ENCODE measurements at regions not wholly inside any gene's neighbourhood (a gene's known extent, or its start where the extent isn't known, plus 50 kb on each side); places are given as distances from the start of the nearest gene placed in this dataset.

DNA sequence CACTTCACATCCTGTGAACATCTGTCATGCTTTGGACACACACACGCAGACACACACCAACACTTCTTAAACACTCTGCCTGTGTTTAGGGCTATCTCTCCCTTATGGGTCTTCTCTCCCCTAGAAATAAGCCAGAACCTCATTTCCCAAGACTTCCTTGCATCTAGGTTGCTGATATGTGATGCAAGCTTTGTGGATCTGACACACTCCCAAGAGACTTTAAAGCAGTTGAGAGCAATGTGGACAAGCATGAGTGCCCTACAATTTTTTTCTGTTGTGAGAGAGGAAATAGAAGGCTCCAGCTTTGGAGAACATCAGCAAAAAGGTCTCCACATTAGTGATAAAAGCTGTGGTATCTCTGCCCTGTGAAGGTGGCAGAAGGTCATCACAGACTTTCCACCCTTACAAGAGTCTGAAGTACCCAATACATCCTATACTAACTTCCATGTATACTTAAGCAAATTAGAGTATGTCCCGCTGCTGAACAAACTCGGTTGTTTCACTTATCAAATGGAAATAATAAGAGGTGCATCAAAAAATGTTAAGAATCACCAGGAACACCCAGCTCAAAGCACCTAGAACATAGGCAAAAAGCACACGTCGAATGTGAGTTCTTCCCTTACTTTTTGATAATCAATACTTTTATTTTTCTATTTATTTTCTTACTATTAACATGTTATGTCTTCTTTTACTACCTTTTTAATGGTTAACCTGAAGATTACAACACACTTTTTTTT lies 267.6 kb downstream of the SETD4 start:
- no peak for DNase-seq

DNA sequence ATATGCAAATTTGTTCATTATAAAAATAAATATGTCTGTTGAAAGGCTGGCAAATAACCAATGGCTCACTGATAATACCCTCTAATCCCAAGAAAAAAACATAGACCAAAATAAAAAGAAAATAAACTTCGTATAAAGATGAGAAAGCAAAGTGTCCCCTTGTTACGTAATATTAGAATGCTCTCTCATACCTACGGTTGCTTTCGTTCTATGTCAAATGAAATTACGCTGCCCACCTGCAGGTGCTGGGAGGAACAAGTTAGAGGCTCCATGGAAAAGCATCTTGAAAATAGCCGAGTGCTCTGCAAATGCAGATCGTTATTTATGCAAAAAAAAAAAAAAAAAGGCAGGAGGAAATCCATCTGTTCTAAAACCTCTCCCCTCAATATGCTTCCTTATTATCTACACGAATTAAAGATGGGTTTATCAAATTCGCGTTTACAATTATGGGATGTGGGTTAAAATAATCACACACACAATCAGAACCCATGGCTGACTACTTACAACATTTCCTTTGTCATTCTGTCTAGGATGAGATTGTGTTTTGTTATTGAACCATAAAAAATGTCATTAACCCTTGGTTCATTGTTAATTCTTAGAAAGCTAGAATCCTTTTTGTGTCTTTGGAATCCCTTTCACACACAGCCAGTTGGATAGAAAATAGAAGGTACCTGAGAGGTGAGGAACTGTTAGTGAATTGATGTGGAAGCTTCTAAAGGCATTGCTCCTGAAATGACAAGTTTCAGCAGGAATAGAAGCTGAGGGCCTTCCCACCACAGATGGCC lies 268.6 kb downstream of the SETD4 start:
- no peak for DNase-seq

DNA sequence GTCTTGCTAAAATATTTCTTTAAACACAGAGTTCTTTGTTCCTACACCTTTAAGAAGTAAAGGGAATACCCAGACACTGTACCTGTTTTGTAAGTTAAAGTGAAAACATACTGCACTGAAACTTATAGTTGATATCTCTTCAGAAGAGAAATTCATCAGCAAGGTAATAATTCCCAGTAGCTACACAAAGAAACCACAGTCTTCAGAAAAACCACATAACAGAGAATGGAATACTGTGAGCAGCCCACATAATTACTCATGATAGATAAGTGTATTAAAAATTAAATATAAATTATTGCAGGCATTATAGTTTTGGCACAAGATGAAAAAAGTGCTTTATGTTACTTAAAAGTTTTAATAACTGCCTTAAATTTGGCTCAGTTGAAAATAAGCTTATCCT lies 276.6 kb downstream of the SETD4 start:
- no peak for DNase-seq

DNA sequence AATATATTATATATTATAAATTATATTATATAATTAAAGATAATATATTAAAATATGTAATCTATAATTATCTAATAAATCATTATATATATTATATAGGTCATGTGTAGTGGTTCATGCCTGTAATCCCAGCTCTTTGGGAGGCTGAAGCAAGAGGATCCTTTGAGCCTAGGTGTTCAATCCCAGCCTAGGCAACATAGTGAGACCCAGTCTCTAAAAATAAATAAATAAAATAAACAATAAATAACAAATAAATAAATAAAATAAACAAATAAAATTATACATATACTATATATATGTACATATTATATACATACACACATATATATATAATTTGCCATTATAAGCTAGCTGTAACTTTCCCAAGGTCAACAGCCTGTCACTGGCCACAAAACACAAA lies 277.7 kb downstream of the SETD4 start:
- DNase-seq = no peak

DNA sequence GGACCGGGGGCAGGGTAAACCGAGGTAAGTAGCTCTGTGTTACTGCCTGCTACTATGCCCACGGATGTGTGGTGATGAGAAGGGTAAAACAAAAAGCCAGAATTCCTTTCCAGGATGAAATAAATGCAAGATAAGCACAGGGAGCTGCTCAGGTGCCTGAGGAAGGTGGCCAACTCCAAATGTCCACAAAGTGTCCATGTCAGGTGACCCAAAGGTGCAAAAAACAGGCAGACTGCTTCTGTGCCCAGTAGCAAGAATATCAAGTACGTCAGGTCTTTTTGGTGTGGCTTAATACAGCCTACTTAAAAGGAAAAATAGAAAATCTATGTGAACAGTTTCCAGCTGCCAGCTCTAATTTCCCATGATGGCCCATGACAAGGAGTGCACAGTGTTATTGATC lies 279.3 kb downstream of the SETD4 start:
- no peak for DNase-seq

DNA sequence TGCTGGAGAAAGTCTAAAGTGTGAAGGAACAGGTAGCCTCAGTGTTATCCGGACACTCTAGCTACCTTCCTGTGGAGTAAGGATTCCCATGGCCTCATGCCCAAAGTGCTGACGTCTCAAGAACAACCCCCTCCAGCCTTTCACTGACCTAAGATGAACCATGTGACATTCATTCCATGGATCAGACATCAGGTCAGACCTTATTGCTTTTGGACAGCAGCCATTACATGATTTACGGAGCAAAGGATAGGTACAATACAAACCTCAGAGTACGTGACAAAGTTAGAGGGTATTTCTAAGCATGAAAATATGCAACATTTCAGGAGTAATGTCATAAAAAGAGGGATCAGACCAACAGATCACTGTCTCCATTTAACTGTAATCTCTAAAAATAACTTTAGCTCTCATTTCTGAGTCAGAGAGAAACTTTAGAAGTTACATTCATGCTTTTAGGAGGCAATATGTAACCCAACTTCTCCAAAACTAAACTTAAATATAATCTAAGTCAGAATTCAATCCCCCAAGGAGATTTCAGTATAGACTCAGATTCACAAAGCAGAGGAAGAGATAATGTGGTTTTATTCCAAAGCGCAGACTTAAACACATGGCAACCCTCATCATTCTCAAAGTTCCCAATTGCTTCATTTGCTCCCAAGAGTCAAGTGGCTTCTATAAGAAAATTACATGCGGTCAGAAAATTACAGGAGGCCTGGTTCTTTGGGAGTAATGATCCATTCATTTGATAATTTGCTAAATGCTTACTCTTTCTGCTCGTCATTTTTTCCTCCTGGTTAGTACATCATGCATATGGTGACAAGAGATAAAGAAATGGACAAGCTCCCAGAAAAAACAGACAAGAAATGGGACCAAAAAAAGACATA lies 280.4 kb downstream of the SETD4 start:
- no peak for DNase-seq

DNA sequence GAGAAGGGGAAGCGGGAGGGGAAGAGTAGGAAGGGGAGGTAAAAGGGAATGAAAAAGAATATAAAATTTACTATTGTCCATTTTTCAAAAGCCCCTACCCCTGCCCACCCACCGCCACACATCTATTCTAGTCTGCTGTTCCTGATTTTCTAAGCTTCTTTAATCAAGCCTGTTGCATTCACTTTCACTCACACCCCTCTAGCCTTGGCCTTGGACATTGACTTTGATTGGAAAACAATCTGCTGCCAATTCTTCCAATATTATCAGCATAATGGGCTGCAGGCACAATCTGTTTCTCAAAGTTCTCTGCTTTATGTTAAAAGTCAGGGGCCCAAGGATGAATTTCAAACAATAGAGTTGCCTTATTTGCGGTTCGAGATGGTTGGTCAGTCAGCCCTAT lies 281.2 kb downstream of the SETD4 start:
- DNase-seq = no peak

DNA sequence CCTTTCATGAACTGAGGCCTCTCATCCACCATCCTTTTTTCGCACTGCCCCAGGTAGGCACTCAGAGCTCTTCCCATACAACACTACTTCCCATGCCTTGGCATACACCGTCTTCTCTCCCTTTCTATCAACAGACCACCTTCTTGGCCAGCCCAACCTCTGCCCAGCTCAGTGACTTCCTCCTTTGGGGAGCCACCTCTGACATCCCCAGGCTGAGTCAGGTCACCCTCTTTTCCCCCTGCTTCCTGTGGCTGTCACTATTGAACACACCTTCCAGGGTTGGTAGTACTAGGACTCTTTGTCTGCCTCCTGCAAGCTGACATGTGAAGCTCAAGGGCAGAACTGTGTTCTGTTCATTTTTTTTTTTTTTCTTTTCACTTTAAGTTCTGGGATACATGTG lies 283.2 kb downstream of the SETD4 start:
- DNase-seq = no peak

DNA sequence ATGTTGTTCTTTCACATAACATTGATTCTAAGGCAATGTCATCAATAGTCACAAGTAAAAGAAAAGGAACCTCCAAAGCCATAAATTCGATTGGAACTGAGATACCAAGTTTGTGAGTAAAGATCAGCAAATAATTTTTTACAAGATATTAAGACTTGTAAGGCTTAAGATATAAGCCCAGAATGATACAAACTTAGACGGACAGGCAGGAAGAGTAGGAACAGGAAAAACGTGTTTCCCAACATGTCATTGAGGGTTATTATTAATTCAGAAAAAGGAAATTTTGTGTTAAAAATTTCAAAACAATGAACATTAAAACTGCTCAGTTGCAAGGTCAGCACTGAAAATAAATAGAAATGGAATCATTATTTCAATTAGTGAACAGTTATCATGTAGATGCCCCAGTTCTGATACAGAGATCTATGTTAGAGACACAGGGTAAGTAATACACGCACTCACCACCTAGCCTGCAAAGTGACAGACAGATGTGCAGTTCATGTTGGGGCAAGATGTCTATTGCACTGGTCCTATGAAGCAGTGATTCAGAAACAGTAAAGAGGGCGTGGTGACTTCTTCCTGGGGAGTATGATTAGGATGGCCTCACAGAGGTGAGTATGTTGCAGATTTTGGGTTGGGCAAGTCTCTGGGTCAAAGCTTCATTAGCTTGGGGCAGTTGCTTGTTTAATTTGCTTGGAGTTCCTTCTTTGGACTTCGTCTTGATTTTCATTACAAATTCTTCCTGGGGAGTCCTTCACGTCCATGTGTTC lies 284.4 kb downstream of the SETD4 start:
- no peak for DNase-seq

DNA sequence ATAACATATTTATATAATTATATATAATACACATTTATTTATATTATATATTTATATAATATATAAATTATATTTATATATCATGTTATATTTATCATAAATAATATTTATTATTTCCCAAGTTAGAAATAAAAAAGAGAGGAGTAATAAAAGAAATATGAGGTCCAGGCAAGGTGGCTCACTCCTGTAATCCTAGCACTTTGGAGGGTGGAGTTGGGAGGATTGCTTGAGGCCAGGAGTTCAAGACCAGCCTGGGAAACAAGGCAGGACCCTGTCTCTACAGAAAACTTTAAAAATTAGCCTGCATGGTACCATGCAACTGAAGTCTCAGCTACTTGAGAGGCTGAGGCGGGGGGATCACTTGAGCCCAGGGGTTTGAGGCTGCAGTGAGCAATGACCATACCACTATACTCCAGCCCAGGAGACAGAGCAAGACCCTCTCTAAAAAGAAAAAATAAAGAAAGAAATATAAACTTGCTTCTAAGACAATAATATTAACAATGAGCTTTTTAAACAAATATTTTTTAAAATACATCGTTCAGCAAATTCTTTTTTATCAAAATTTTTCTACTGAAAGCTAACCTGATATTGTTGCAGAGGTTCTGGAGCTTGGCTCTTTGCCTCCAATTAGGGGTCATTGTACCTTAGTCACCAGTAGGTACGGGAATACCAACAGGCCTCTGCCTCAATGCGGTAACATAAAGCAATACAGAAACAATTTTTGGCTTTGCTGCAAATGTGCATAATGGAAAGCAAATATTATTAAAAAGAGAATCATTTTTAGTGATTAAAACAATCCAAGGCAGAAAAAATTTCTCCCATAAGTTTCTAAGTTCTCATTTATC lies 290.0 kb downstream of the SETD4 start:
- DNase-seq = no peak

DNA sequence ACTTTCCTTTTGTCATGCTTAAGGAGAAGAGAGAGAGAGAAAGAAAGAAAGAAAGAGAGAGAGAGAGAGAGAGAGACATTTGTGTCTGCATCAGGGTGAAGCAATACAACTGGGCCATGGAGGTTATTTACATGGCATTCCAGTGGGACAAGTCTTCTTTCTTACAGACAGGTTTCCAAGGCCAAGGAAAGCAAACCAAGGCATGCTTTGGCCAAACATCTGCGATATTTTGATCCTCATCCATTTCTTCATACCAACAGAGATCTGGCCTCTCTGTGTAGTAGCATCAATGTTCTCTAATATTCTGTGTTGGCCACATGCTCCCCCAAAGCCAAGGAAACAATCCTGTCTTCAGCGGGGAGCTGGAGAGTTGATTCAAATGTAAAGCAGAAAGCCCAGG lies 292.1 kb downstream of the SETD4 start:
- DNase-seq = no peak

DNA sequence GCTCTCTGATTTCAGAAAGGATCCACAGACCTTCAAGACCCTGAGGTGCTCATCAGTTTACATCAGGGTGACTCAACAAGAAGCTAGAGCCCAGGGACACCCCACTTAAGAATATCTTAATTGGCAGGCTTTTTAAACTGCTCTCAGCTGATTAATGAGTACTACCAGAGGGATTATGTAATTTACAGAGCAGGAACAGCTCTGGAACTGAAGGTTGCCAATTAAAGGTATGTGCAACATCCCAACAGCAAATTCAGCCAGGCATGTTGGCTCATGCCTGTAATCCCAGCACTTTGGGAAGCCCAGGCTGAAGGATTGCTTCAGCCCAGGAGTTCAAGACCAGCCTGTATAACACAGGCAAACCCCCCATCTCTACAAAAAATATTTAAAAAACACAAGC lies 295.7 kb downstream of the SETD4 start:
- DNase-seq = no peak

DNA sequence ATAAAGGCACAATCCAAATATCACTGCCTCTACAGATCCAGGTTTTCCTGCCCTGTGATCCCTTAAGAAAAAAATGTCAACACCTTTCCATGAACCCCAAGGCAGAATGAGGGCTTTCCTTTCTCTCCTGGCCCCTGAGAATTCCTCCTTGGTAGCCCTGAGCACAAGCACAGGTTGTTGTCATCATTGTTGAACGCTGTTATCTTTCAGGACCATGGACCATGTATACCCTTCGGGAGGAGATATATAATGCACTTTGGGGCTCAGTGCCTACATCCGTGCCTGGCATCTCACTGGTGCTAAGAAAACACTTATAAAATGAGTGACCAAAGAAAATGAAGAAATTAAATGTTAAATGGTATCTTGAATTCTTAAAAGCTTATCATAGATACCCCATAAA lies 296.2 kb downstream of the SETD4 start:
- no peak for DNase-seq

DNA sequence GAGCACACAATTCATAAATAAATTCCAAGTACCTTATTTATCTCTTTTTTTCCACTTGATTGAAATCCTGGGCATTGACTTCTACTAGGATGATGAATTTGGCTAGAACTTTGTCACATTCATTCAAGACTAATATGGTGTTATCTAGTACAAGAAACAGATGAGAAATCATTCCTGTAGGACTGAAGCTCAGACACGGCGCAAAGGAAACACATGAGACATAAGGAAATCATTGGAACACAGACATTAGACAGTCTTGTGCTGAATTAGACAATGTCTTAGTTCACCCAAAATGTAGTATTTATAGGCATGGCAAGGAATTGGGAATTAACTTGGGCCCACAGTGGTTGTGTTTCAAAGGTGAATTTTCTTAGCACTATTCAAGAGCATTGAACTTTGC lies 305.7 kb downstream of the SETD4 start:
- no peak for DNase-seq

DNA sequence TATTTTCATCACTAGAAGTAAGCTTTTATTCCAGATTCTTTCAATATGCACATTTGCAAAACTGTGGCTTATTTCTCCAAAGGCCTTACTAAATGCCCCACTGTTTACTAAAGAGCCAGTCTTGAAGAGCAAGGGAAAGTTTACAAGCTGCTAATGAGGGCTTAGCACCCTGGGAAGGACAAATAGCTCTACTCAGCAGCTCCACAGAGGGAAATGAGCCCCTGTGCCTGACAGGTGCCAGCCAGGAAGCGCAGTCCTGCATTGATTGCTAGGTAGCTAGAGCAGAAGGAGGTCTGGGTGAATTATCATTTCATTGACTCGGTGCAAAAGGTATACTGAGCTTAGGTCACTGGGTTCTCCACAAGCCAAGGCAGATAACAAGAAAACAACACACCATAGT lies 307.0 kb downstream of the SETD4 start:
- no peak for DNase-seq

DNA sequence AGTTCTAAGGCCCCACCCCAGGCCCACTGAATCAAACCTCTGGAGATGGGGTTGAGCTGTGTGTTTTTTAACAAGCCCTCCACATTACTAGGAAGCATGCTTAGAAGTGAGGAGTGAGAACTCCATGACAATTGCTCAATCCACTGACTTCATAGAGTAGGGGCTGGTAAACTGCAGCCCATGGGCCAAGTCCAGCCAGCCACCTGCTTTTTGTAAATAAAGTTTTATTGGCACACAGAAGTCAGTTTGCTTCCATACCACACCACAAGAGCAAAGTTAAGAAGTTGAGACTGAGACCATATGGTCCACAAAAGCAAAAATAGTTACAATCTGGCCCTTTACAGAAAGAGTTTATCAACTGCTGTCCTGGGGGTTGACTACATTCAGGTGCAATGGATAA lies 309.2 kb downstream of the SETD4 start:
- DNase-seq = no peak

DNA sequence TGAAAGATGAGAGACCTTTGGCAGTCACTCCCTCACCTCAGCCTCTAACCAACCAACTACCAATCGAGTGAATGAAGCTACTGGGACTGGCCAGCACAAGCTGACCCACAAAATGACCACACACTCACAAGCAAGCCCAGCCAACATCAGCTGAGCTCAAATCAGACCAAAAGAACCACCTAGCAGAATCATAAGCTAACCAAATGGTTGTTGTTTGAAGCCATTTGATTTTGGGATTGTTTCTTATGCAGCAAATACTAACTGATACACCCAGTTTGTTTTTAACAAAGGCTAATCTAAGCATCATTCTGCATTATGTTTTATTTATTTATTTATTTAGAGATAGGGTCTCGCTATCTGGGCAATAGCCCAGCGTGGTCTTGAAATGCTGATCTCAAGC lies 310.4 kb downstream of the SETD4 start:
- no peak for DNase-seq

DNA sequence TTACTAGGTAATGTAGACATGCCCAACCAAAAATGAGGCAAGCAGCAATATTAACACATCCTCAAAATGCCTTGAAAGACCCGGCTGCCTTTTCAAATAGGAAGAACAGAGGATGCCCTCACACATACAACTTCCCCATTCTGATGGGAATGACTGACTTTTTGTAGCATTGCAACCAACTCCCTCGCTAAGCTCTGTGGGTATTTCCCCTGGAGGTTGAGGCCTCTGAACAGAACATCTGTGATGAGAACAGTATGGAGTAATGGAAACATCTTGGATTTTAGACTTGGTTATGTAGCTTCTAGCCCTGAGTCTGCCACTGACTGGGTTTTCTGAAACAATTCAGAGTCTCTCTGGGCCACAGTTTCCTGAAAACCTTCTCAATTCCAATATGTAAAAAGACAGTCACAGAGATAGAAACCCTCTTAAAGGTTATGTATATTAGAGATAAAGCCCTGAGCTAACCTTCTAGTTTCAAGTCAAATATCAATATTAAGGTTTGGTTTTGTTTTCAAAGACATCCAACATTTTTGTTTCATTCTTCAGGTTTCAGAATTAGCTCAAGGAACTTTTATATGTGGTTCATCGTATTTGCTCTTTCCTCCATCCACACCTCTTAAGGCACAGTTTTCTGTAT lies 311.5 kb downstream of the SETD4 start:
- no peak for DNase-seq

DNA sequence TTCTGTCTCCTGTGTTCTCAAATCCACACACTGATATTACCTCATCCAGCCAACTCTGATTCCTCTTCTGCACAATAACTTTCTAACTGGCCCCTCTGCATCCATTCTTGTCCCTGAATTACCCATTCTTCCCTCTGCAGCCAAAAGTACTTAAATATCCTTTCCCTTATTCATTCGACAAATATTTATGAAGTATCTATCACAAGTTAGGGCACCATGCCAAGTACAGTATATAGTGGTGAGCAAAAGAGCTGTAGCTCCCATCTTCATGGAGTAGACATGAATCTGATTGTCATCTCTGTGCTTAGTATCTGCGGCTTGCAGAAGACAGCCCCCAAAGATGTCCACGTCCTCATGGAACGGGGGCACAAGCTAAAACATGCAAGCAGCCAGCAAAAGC lies 316.8 kb downstream of the SETD4 start:
- DNase-seq = no peak

DNA sequence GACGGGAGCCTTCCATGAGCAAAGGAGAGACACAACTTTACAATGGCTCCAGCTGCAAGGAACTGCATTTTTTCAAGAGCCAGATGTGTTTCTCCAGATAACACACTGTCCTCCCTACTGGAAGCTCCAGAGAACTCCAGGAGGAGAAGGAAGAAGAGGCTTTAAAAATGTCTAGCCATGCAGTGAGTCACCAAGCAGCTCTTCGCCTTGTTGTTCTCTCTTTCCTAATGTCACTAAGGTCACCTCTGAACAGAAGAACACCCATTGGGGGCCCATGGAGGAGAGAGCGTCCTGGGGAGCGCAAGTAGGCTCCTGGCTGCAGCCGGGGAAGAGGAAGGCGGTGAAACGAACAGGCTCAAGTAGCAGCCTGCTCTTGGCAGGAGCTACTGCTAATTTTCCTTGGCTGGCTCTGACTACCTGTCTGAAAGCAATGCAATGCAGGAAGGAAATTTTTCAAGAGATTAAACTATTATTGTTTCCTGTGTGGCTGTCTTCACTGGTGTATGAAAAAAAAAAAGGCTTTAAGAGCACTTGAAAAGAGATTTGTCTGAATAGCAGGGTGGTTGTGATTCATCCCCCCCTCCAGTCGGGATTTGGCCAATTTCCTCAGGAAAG lies 321.9 kb downstream of the SETD4 start:
- no peak for DNase-seq

DNA sequence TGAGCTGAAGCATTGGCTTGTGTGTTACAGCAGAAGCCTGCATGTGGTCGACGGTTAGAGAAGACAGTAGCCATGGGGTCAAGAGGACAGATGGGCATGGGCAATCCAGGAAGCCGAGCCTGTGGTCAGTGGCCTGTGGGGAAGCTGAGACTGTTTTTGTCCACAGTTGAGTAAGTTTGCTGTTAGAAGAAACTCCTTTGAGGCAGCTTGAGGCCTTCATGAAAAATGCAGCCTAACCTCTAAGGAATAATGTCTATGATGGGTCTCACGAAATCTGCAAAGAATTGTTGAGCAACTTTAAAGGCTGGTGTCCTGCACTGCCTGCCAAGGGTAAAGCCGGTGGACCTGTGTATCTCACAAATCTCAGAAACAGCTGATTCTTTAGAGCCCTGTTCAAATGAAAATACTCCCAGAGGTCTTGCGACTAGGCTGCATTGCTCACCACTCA lies 322.4 kb downstream of the SETD4 start:
- no peak for DNase-seq
